CD14-positive monocyte (primary cell): ENCODE measurements at regions not wholly inside any gene's neighbourhood (a gene's known extent, or its start where the extent isn't known, plus 50 kb on each side); places are given as distances from the start of the nearest gene placed in this dataset.

ENCODE experiments used
- DNase-seq, 3 donors: peaks; one replicate each; pipeline ENCODE4 v3.0.0-alpha.2; 2011 to 2022
- H2AFZ ChIP-seq: 2 replicates; pipeline ENCODE4 v1.6.0; 2012; ENCODE audit warnings: mild to moderate bottlenecking, low read depth, low read length, inconsistent platforms; ENCODE audit not compliant: insufficient read depth, poor library complexity, severe bottlenecking
- H3K27ac ChIP-seq, 2 donors: 1 replicate in 1 of 2; 2 replicates in 1 of 2; pipeline ENCODE4 v1.5.1; 2012 to 2013; ENCODE audit warnings: low read length in 2 of 2, control low read depth in 1 of 2, inconsistent platforms in 1 of 2, low read depth in 1 of 2, mild to moderate bottlenecking in 1 of 2
- H3K27me3 ChIP-seq, 2 donors: one replicate each; pipeline versions ENCODE4 v1.6.0 to v1.6.1; 2011 to 2013; ENCODE audit warnings: low read length in 2 of 2; ENCODE audit not compliant: control insufficient read depth in 2 of 2, insufficient read depth in 2 of 2
- H3K36me3 ChIP-seq, 2 donors: replicated peaks in 1 of 2; 1 replicate in 1 of 2; 2 replicates in 1 of 2; pipeline versions ENCODE4 v1.5.1 to v1.6.1; 2012 to 2013; ENCODE audit warnings: low read length in 2 of 2, control low read depth in 1 of 2, inconsistent platforms in 1 of 2, mild to moderate bottlenecking in 1 of 2; ENCODE audit not compliant: insufficient read depth in 2 of 2, control insufficient read depth in 1 of 2
- H3K4me1 ChIP-seq, 2 donors: 1 replicate in 1 of 2; 2 replicates in 1 of 2; pipeline versions ENCODE4 v1.5.1 to v1.6.1; 2012 to 2013; ENCODE audit warnings: low read length in 2 of 2, control low read depth in 1 of 2, inconsistent platforms in 1 of 2, mild to moderate bottlenecking in 1 of 2, moderate library complexity in 1 of 2; ENCODE audit not compliant: insufficient read depth in 2 of 2, control insufficient read depth in 1 of 2
- H3K4me2 ChIP-seq: replicated peaks from 2 replicates; pipeline ENCODE3; 2012; ENCODE audit warnings: low read length, moderate library complexity, mild to moderate bottlenecking; ENCODE audit not compliant: poor library complexity, severe bottlenecking; ENCODE audit errors: extremely low read depth
- H3K4me3 ChIP-seq, 3 experiments: fragments of 200-600 bp in 1 of 3; sonication (generic) in 1 of 3; replicated peaks in 1 of 3; 1 replicate in 2 of 3; 2 replicates in 1 of 3; pipeline ENCODE4 v1.5.1; 2011 to 2013; ENCODE audit warnings: low read length in 3 of 3, mild to moderate bottlenecking in 3 of 3, control low read depth in 2 of 3, low read depth in 2 of 3, inconsistent platforms in 1 of 3, moderate library complexity in 1 of 3
- H3K79me2 ChIP-seq: 2 replicates; pipeline ENCODE4 v1.6.0; 2012; ENCODE audit warnings: mild to moderate bottlenecking, control low read depth, inconsistent platforms, low read length, moderate library complexity; ENCODE audit not compliant: insufficient read depth
- H3K9ac ChIP-seq: 2 replicates; pipeline ENCODE4 v1.6.0; 2017; ENCODE audit warnings: low read length, mild to moderate bottlenecking; ENCODE audit not compliant: insufficient read depth, poor library complexity, severe bottlenecking
- H3K9me3 ChIP-seq, 2 donors: replicated peaks in 1 of 2; 1 replicate in 1 of 2; 2 replicates in 1 of 2; pipeline versions ENCODE4 v1.5.1 to v1.6.1; 2012 to 2013; ENCODE audit warnings: low read length in 2 of 2, control low read depth in 1 of 2; ENCODE audit not compliant: control insufficient read depth in 1 of 2, insufficient read depth in 1 of 2
- H4K20me1 ChIP-seq: 2 replicates; pipeline ENCODE4 v1.6.0; 2012; ENCODE audit warnings: mild to moderate bottlenecking, low read length, control low read depth, moderate library complexity; ENCODE audit not compliant: insufficient read depth
- H3K27ac Mint-ChIP-seq, 7 donors: one replicate each; pipeline ENCODE4 v1.8.0; 2020; ENCODE audit warnings: mild to moderate bottlenecking in 7 of 7, mixed read lengths in 7 of 7, moderate library complexity in 6 of 7, inconsistent platforms in 2 of 7
- H3K27me3 Mint-ChIP-seq, 3 donors: one replicate each; pipeline ENCODE4 v1.8.0; 2021 to 2022; ENCODE audit warnings: low read depth in 3 of 3, mild to moderate bottlenecking in 3 of 3, mixed read lengths in 3 of 3, moderate library complexity in 3 of 3, inconsistent platforms in 1 of 3
- H3K36me3 Mint-ChIP-seq, 2 donors: one replicate each; pipeline ENCODE4 v1.8.0; 2020; ENCODE audit warnings: mixed read lengths in 2 of 2, inconsistent platforms in 1 of 2, mild to moderate bottlenecking in 1 of 2
- H3K4me1 Mint-ChIP-seq: one replicate; pipeline ENCODE4 v1.8.0; 2020; ENCODE audit warnings: mild to moderate bottlenecking, mixed read lengths
- H3K4me3 Mint-ChIP-seq, 2 donors: one replicate each; pipeline ENCODE4 v1.8.0; 2020; ENCODE audit warnings: mild to moderate bottlenecking in 2 of 2, mixed read lengths in 2 of 2, moderate library complexity in 1 of 2
- H3K9me3 Mint-ChIP-seq, 7 donors: one replicate each; pipeline ENCODE4 v1.8.0; 2020 to 2022; ENCODE audit warnings: mixed read lengths in 7 of 7, mild to moderate bottlenecking in 6 of 7, moderate library complexity in 6 of 7, inconsistent platforms in 2 of 7
- CTCF ChIP-seq: fragments of 200-600 bp; IDR thresholded peaks from one replicate; pipeline ENCODE4 v1.8.0; 2022; ENCODE audit warnings: antibody characterized with exemption, mild to moderate bottlenecking
- WGBS: methylation state at CpG from one replicate; pipeline ENCODE4 v1.1.5; 2013; ENCODE audit warnings: missing lambda C conversion rate; ENCODE audit not compliant: insufficient coverage; 5-methylcytosine and 5-hydroxymethylcytosine counted together
- intact Hi-C, 2 donors: fragments of 100-400 bp; cut with micrococcal nuclease; formaldehyde crosslinking; loops; one replicate each; pipeline versions ENCODE4 v1.15.0 to v1.15.1; 2023

GRCh38 chr10:54940418-54940817 is 139.4 kb upstream of the PCDH15 start:
- no peaks in the 10 kb centered on the region for H4K20me1 ChIP-seq
- intact Hi-C loops, result no loop called here
- Mint-ChIP-seq H3K9me3 (peaks cover 0 to 2% (median 0%) of the 10 kb centered on the region in 7 donors), H3K4me3 (no peak overlapping the region), H3K27me3 (no peaks in the 10 kb centered on the region), H3K36me3 (no peaks in the 10 kb centered on the region), H3K4me1 (no peaks in the 10 kb centered on the region), H3K27ac (no peak overlapping the region)
- WGBS, result no CpG with 5 or more reads among the region's 2 CpGs
- H3K9me3 ChIP-seq, result no peaks in the 10 kb centered on the region
- H3K36me3 ChIP-seq, result no peaks in the 10 kb centered on the region
- H3K4me2 ChIP-seq, result no peak overlapping the region
- H3K27me3 ChIP-seq, result no peaks in the 10 kb centered on the region
- no peak overlapping the region for H3K4me3 ChIP-seq
- no peaks in the 10 kb centered on the region for H3K79me2 ChIP-seq
- no peaks in the 10 kb centered on the region for H3K4me1 ChIP-seq
- TF ChIP-seq CTCF, result no peak
- no peak overlapping the region for H2AFZ ChIP-seq
- H3K27ac ChIP-seq, result no peak overlapping the region
- DNase-seq, result no peak
- no peak overlapping the region for H3K9ac ChIP-seq

- Histone ChIP-seq H4K20me1 (no peaks in the 10 kb centered on the region), H3K36me3 (no peaks in the 10 kb centered on the region), H3K27me3 (no peaks in the 10 kb centered on the region), H3K4me1 (no peaks in the 10 kb centered on the region), H3K4me2 (no peak overlapping the region), H3K27ac (no peak overlapping the region), H3K9me3 (peaks cover 0 to 23% of the 10 kb centered on the region in 2 donors), H3K4me3 (no peak overlapping the region), H2AFZ (no peak overlapping the region), H3K79me2 (no peaks in the 10 kb centered on the region), H3K9ac (no peak overlapping the region)
- no peak overlapping the region for H3K4me3 Mint-ChIP-seq
- H3K27ac Mint-ChIP-seq, result no peak overlapping the region
- no peaks in the 10 kb centered on the region for H3K27me3 Mint-ChIP-seq
- TF ChIP-seq CTCF, result no peak
- no peaks in the 10 kb centered on the region for H3K36me3 Mint-ChIP-seq
- no peak for DNase-seq
- no peaks in the 10 kb centered on the region for H3K4me1 Mint-ChIP-seq
- intact Hi-C loops, result no loop called here
- peaks cover under 1 to 8% (median 3%) of the 10 kb centered on the region in 7 donors for H3K9me3 Mint-ChIP-seq
- no CpG with 5 or more reads among the region's 1 CpG for WGBS
These were observed 113.0 kb upstream of the PCDH15 start for GRCh38 chr10:54914049-54914448.
